IMR-90 (cell line): ENCODE measurements at regions not wholly inside any gene's neighbourhood (a gene's known extent, or its start where the extent isn't known, plus 50 kb on each side); places are given as distances from the start of the nearest gene placed in this dataset.

Source experiments
- ATAC-seq: fragments of 200-7000 bp; cut with Tn5 transposase; 2 replicates; pipeline ENCODE4 v1.9.1; 2020; ENCODE audit warnings: low read depth, mild to moderate bottlenecking, moderate library complexity
- BruUV-seq: library from RNA; stranded (reverse); fragments of 400-500 nt; replicated peaks from 2 replicates; lab custom pipeline; 2021; lab: Mats Ljungman, UMichigan
- CTCF ChIA-PET: fragments of 300-600 bp; formaldehyde crosslinking; extraction: SDS; loops from one replicate; lab custom pipeline; 2021; ENCODE audit warnings: antibody characterized with exemption; lab: Yijun Ruan, JAX
- POLR2A ChIA-PET: fragments of 300-600 bp; sonication (Branson Sonifier 250); formaldehyde crosslinking; loops from one replicate; lab custom pipeline; 2022; ENCODE audit warnings: antibody characterized with exemption; ENCODE audit not compliant: unreplicated experiment; lab: Charles Lee
- DNase-seq: peaks from one replicate; pipeline ENCODE4 v3.0.0; 2013
- H2AFZ ChIP-seq: replicated peaks from 2 replicates; pipeline ENCODE3; 2013; ENCODE audit warnings: low read length, mild to moderate bottlenecking; ENCODE audit not compliant: poor library complexity
- H2AK5ac ChIP-seq: 2 replicates; pipeline ENCODE4 v1.6.1; 2013; ENCODE audit warnings: low read depth, low read length, inconsistent platforms
- H2AK9ac ChIP-seq: replicated peaks from 2 replicates; pipeline ENCODE3; 2013; ENCODE audit warnings: mild to moderate bottlenecking, low read depth, low read length, moderate library complexity; ENCODE audit not compliant: poor library complexity
- H2BK120ac ChIP-seq: 2 replicates; pipeline ENCODE4 v1.6.1; 2013; ENCODE audit warnings: low read depth, low read length, inconsistent platforms
- H2BK15ac ChIP-seq: 3 replicates; pipeline ENCODE4 v1.6.1; 2013; ENCODE audit warnings: low read depth, low read length, inconsistent platforms
- H2BK20ac ChIP-seq: 2 replicates; pipeline ENCODE4 v1.6.1; 2013; ENCODE audit warnings: low read depth, mild to moderate bottlenecking, inconsistent platforms, low read length, moderate library complexity
- H2BK5ac ChIP-seq: 2 replicates; pipeline ENCODE4 v1.6.1; 2013; ENCODE audit warnings: mild to moderate bottlenecking, low read depth, low read length, inconsistent platforms; ENCODE audit not compliant: poor library complexity, severe bottlenecking
- H3K14ac ChIP-seq: replicated peaks from 2 replicates; pipeline ENCODE4 v1.6.1; 2013; ENCODE audit warnings: low read depth, low read length, inconsistent platforms
- H3K18ac ChIP-seq: 2 replicates; pipeline ENCODE4 v1.6.1; 2013; ENCODE audit warnings: low read depth, low read length, control low read depth
- H3K23ac ChIP-seq: 2 replicates; pipeline ENCODE4 v1.6.1; 2013; ENCODE audit warnings: low read depth, low read length, inconsistent platforms
- H3K27ac ChIP-seq: 2 replicates; pipeline ENCODE4 v1.5.1; 2013; ENCODE audit warnings: mild to moderate bottlenecking, control low read depth, low read length; ENCODE audit not compliant: insufficient read depth
- H3K27me3 ChIP-seq: 2 replicates; pipeline ENCODE4 v1.6.1; 2013; ENCODE audit warnings: low read length; ENCODE audit not compliant: control insufficient read depth, insufficient read depth
- H3K36me3 ChIP-seq: 2 replicates; pipeline ENCODE4 v1.6.1; 2013; ENCODE audit warnings: low read length, mixed read lengths; ENCODE audit not compliant: control insufficient read depth, insufficient read depth
- H3K4ac ChIP-seq: 2 replicates; pipeline ENCODE4 v1.6.1; 2013; ENCODE audit warnings: low read depth, low read length, inconsistent platforms
- H3K4me1 ChIP-seq: 2 replicates; pipeline ENCODE4 v1.6.1; 2013; ENCODE audit warnings: low read length, mixed read lengths; ENCODE audit not compliant: control insufficient read depth, insufficient read depth
- H3K4me2 ChIP-seq: 2 replicates; pipeline ENCODE4 v1.6.1; 2013; ENCODE audit warnings: low read depth, mild to moderate bottlenecking, control low read depth, low read length, moderate library complexity
- H3K4me3 ChIP-seq: 2 replicates; pipeline ENCODE4 v1.5.1; 2013; ENCODE audit warnings: low read depth, mild to moderate bottlenecking, control low read depth, low read length, moderate library complexity; ENCODE audit not compliant: insufficient read depth
- H3K56ac ChIP-seq: 2 replicates; pipeline ENCODE4 v1.6.1; 2013; ENCODE audit warnings: low read length, inconsistent platforms; ENCODE audit not compliant: insufficient read depth; ENCODE audit errors: extremely low read depth
- H3K79me1 ChIP-seq, 2 experiments: 2 replicates each; pipeline ENCODE4 v1.6.1; 2013; ENCODE audit warnings: low read length in 2 of 2, inconsistent platforms in 1 of 2, low read depth in 1 of 2
- H3K9ac ChIP-seq: 2 replicates; pipeline ENCODE4 v1.6.1; 2013; ENCODE audit warnings: low read depth, low read length, control low read depth
- H3K9me1 ChIP-seq: 2 replicates; pipeline ENCODE4 v1.6.1; 2013; ENCODE audit warnings: low read length, inconsistent platforms; ENCODE audit not compliant: insufficient read depth
- H3K9me3 ChIP-seq: 2 replicates; pipeline ENCODE4 v1.6.1; 2013; ENCODE audit warnings: low read length; ENCODE audit not compliant: control insufficient read depth, insufficient read depth
- H4K20me1 ChIP-seq: 2 replicates; pipeline ENCODE4 v1.6.1; 2013; ENCODE audit warnings: low read length, inconsistent platforms; ENCODE audit not compliant: insufficient read depth
- H4K5ac ChIP-seq: 2 replicates; pipeline ENCODE4 v1.6.1; 2013; ENCODE audit warnings: mild to moderate bottlenecking, low read depth, low read length, control low read depth
- H4K8ac ChIP-seq, 2 experiments: 2 replicates each; pipeline ENCODE4 v1.6.1; 2013; ENCODE audit warnings: low read depth in 2 of 2, low read length in 2 of 2, control low read depth in 1 of 2, inconsistent platforms in 1 of 2
- H4K91ac ChIP-seq: 2 replicates; pipeline ENCODE4 v1.6.1; 2013; ENCODE audit warnings: low read depth, low read length, inconsistent platforms; ENCODE audit not compliant: insufficient read depth
- BHLHE40 ChIP-seq: fragments of 150-350 bp; IDR thresholded peaks from 2 replicates; pipeline ENCODE4 v1.6.1; 2016; ENCODE audit warnings: mild to moderate bottlenecking, low read depth, low read length
- CHD1 ChIP-seq: IDR thresholded peaks from 2 replicates; pipeline ENCODE4 v1.6.1; 2012; ENCODE audit warnings: low read depth, low read length, improper control_type of control experiment
- MAFK ChIP-seq: IDR thresholded peaks from 2 replicates; pipeline ENCODE4 v1.6.1; 2012; ENCODE audit warnings: low read depth, low read length, improper control_type of control experiment
- MAZ ChIP-seq: IDR thresholded peaks from 2 replicates; pipeline ENCODE4 v1.6.1; 2012; ENCODE audit warnings: low read depth, mild to moderate bottlenecking, low read length, improper control_type of control experiment, moderate library complexity, borderline replicate concordance
- MXI1 ChIP-seq: IDR thresholded peaks from 2 replicates; pipeline ENCODE4 v1.6.1; 2012; ENCODE audit warnings: low read depth, mild to moderate bottlenecking, low read length, moderate library complexity, borderline replicate concordance
- NFE2L2 ChIP-seq: fragments of 150-350 bp; IDR thresholded peaks from 2 replicates; pipeline ENCODE4 v1.6.1; 2016; ENCODE audit warnings: low read depth, mild to moderate bottlenecking, low read length
- POLR2A ChIP-seq: IDR thresholded peaks from 2 replicates; pipeline ENCODE4 v1.6.1; 2012; ENCODE audit warnings: mild to moderate bottlenecking, low read depth, low read length
- RAD21 ChIP-seq: IDR thresholded peaks from 2 replicates; pipeline ENCODE4 v1.6.1; 2012; ENCODE audit warnings: low read length, improper control_type of control experiment
- RCOR1 ChIP-seq: IDR thresholded peaks from 2 replicates; pipeline ENCODE4 v1.6.1; 2012; ENCODE audit warnings: mild to moderate bottlenecking, low read length, improper control_type of control experiment; ENCODE audit not compliant: insufficient replicate concordance
- RFX5 ChIP-seq: IDR thresholded peaks from 2 replicates; pipeline ENCODE4 v1.8.0; 2012; ENCODE audit warnings: low read depth, mild to moderate bottlenecking, low read length, moderate library complexity
- SMC3 ChIP-seq: fragments of 150-350 bp; IDR thresholded peaks from 2 replicates; pipeline ENCODE4 v1.6.1; 2016; ENCODE audit warnings: low read depth, mild to moderate bottlenecking, antibody characterized with exemption, low read length, moderate library complexity
- WGBS, 2 experiments: methylation state at CpG; one replicate each; pipeline versions ENCODE4 v1.1.5 to v1.1.7; 2013; ENCODE audit warnings: missing lambda C conversion rate in 2 of 2; ENCODE audit not compliant: insufficient read length in 1 of 2; ENCODE audit errors: extremely low coverage in 2 of 2; 5-methylcytosine and 5-hydroxymethylcytosine counted together
- dilution Hi-C: fragments of 300-500 bp; cut with HindIII; formaldehyde crosslinking; loops from one replicate; pipeline ENCODE4 v1.14.3; 2018; ENCODE audit warnings: low sequenced_read_pairs; ENCODE audit not compliant: unreplicated experiment
- in situ Hi-C: fragments of 300-500 bp; cut with MboI; formaldehyde crosslinking; loops from 3 replicates; pipeline ENCODE4 v1.14.3; 2019; ENCODE audit warnings: low sequenced_read_pairs, inconsistent platforms, mixed read lengths
- intact Hi-C: fragments of 100-400 bp; cut with micrococcal nuclease; formaldehyde crosslinking; loops from 2 replicates; pipeline ENCODE4 v1.10.0; 2022
- TF ChIP-seq, protein P1 (sequence below): fragments of 150-350 bp; IDR thresholded peaks from 2 replicates; pipeline ENCODE4 v1.6.1; 2017; ENCODE audit warnings: mild to moderate bottlenecking, antibody characterized with exemption, low read length, low read depth
- TF ChIP-seq, protein P2 (sequence below): fragments of 150-350 bp; IDR thresholded peaks from 2 replicates; pipeline ENCODE4 v1.6.1; 2016; ENCODE audit warnings: low read depth, mild to moderate bottlenecking, low read length, moderate library complexity, borderline replicate concordance

DNA sequence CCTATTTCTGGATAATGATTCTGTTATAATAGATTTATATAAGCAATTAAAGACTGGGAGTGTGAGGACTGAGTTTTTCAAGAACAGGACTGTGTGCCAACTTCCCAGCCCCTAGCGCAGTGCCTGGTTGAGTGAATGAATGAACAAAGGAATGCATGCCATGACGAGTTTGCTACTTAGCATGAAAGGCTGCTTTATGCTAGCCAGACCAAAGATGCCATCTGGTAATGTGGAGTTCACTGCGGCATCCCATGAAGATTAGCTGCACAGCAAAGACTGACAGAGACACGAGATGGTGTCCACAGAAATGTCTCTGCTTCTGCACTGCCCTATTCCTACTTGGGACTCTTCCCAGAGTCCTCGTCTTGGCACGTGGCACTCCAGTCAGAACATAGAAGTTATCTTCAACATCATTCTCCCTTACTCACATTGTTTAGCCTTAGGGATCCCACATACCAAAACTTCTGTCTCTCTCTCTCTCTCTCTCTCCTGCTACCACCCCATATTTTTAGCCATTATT lies 283.9 kb upstream of the CTNNB1 start:
- Histone ChIP-seq H2BK20ac (no peak overlapping the region), H2AK9ac (no peak overlapping the region), H3K9me3 (peaks cover 6% of the 10 kb centered on the region; the same call in 1 of the 2 replicates), H4K20me1 (no peaks in the 10 kb centered on the region), H3K56ac (no peak overlapping the region), H3K36me3 (no peaks in the 10 kb centered on the region), H3K79me1 (no peaks in the 10 kb centered on the region), H2BK5ac (no peak overlapping the region), H3K4me3 (no peak overlapping the region), H4K5ac (no peak overlapping the region), H3K4me2 (no peak overlapping the region), H2BK15ac (no peak overlapping the region), H3K23ac (no peak overlapping the region), H3K9ac (no peak overlapping the region), H3K4me1 (no peaks in the 10 kb centered on the region), H2AK5ac (no peak overlapping the region), H2BK120ac (no peak overlapping the region), H3K18ac (no peak overlapping the region), H3K9me1 (no peaks in the 10 kb centered on the region), H4K8ac (no peak overlapping the region), H3K14ac (no peak overlapping the region), H3K4ac (no peak overlapping the region), H3K27ac (no peak overlapping the region), H3K27me3 (no peaks in the 10 kb centered on the region), H4K91ac (no peak overlapping the region), H2AFZ (no peak overlapping the region)
- no peak for ATAC-seq
- no peak for DNase-seq
- dilution Hi-C loops (no loop called here), in situ Hi-C loops (no loop called here), intact Hi-C loops (no loop called here)
- no TSS peak for BruUV-seq
- ChIA-PET CTCF (no interaction called here), POLR2A (no interaction called here)
- WGBS, 2 experiments, result 22% methylated on average over 3 of the region's 6 CpGs; no CpG with 5 or more reads in 1 of the 2 experiments
- TF ChIP-seq CHD1, result no peak
- TF ChIP-seq POLR2A, result no peak
- TF ChIP-seq RAD21, result no peak
- TF ChIP-seq, protein P1, sequence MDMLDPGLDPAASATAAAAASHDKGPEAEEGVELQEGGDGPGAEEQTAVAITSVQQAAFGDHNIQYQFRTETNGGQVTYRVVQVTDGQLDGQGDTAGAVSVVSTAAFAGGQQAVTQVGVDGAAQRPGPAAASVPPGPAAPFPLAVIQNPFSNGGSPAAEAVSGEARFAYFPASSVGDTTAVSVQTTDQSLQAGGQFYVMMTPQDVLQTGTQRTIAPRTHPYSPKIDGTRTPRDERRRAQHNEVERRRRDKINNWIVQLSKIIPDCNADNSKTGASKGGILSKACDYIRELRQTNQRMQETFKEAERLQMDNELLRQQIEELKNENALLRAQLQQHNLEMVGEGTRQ, result no peak
- no peak for TF ChIP-seq MAFK
- TF ChIP-seq SMC3, result no peak
- TF ChIP-seq RCOR1, result no peak
- no peak for TF ChIP-seq RFX5
- no peak for TF ChIP-seq NFE2L2
- TF ChIP-seq, protein P2, sequence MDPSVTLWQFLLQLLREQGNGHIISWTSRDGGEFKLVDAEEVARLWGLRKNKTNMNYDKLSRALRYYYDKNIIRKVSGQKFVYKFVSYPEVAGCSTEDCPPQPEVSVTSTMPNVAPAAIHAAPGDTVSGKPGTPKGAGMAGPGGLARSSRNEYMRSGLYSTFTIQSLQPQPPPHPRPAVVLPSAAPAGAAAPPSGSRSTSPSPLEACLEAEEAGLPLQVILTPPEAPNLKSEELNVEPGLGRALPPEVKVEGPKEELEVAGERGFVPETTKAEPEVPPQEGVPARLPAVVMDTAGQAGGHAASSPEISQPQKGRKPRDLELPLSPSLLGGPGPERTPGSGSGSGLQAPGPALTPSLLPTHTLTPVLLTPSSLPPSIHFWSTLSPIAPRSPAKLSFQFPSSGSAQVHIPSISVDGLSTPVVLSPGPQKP, result no peak
- no peak for TF ChIP-seq MAZ
- no peak for TF ChIP-seq MXI1
- TF ChIP-seq BHLHE40, result no peak
